ENCODE measurements at regions not wholly inside any gene's neighbourhood (a gene's known extent, or its start where the extent isn't known, plus 50 kb on each side); places are given as distances from the start of the nearest gene placed in this dataset.

GRCh38 chr1:191690931-191691330 is 467.3 kb upstream of the RGS18 start:
- no peak for DNase-seq
- H3K36me3 ChIP-seq (replicated peaks), result no peaks in the 10 kb centered on the region
- no peak for TF ChIP-seq CTCF (IDR thresholded peaks at IDR 0.05; ENCODE audit: low read depth, low read length, missing control alignments)
- H3K27ac ChIP-seq, result no peak overlapping the region
- H3K4me3 ChIP-seq (ENCODE audit: low read depth, low read length), result no peak overlapping the region
- no peaks in the 10 kb centered on the region for H3K27me3 ChIP-seq (replicated peaks)
- in situ Hi-C loops (cut with HindIII; ENCODE audit: low pct_ligation_motif_present, low sequenced_read_pairs), result no loop called here

GRCh38 chr1:191693797-191694196 is 464.5 kb upstream of the RGS18 start:
- H3K27ac ChIP-seq, result no peak overlapping the region
- H3K27me3 ChIP-seq (replicated peaks), result no peaks in the 10 kb centered on the region
- in situ Hi-C loops (cut with HindIII; ENCODE audit: low pct_ligation_motif_present, low sequenced_read_pairs), result no loop called here
- no peaks in the 10 kb centered on the region for H3K36me3 ChIP-seq (replicated peaks)
- no peak for TF ChIP-seq CTCF (IDR thresholded peaks at IDR 0.05; ENCODE audit: low read depth, low read length, missing control alignments)
- no peak overlapping the region for H3K4me3 ChIP-seq (ENCODE audit: low read depth, low read length)
- DNase-seq, result no peak

- TF ChIP-seq CTCF (IDR thresholded peaks at IDR 0.05; ENCODE audit: low read depth, low read length, missing control alignments), result no peak
- no peaks in the 10 kb centered on the region for H3K27me3 ChIP-seq (replicated peaks)
- no peak overlapping the region for H3K4me3 ChIP-seq (ENCODE audit: low read depth, low read length)
- in situ Hi-C loops (cut with HindIII; ENCODE audit: low pct_ligation_motif_present, low sequenced_read_pairs), result no loop called here
- H3K36me3 ChIP-seq (replicated peaks), result no peaks in the 10 kb centered on the region
- no peak for DNase-seq
- no peak overlapping the region for H3K27ac ChIP-seq
Observed at GRCh38 chr1:191695865-191696264, 462.4 kb upstream of the RGS18 start.

- Histone ChIP-seq H3K4me3 (ENCODE audit: low read depth, low read length) (no peak overlapping the region), H3K27me3 (replicated peaks) (no peaks in the 10 kb centered on the region), H3K36me3 (replicated peaks) (no peaks in the 10 kb centered on the region), H3K27ac (no peak overlapping the region)
- no peak for TF ChIP-seq CTCF (IDR thresholded peaks at IDR 0.05; ENCODE audit: low read depth, low read length, missing control alignments)
- in situ Hi-C loops (cut with HindIII; ENCODE audit: low pct_ligation_motif_present, low sequenced_read_pairs), result no loop called here
- no peak for DNase-seq
Observed at GRCh38 chr1:191696354-191696753, 461.9 kb upstream of the RGS18 start.

GRCh38 chr1:191697556-191697955 is 460.7 kb upstream of the RGS18 start:
- H3K4me3 ChIP-seq (ENCODE audit: low read depth, low read length), result no peak overlapping the region
- no peaks in the 10 kb centered on the region for H3K27me3 ChIP-seq (replicated peaks)
- DNase-seq, result no peak
- H3K27ac ChIP-seq, result no peak overlapping the region
- no peak for TF ChIP-seq CTCF (IDR thresholded peaks at IDR 0.05; ENCODE audit: low read depth, low read length, missing control alignments)
- in situ Hi-C loops (cut with HindIII; ENCODE audit: low pct_ligation_motif_present, low sequenced_read_pairs), result no loop called here
- no peaks in the 10 kb centered on the region for H3K36me3 ChIP-seq (replicated peaks)

- Histone ChIP-seq H3K4me3 (ENCODE audit: low read depth, low read length) (no peak overlapping the region), H3K27ac (no peak overlapping the region), H3K27me3 (replicated peaks) (no peaks in the 10 kb centered on the region), H3K36me3 (replicated peaks) (no peaks in the 10 kb centered on the region)
- DNase-seq, result no peak
- in situ Hi-C loops (cut with HindIII; ENCODE audit: low pct_ligation_motif_present, low sequenced_read_pairs), result no loop called here
- TF ChIP-seq CTCF (IDR thresholded peaks at IDR 0.05; ENCODE audit: low read depth, low read length, missing control alignments), result no peak
Observed at GRCh38 chr1:191698246-191698645, 460.0 kb upstream of the RGS18 start.
